ENCODE measurements at regions not wholly inside any gene's neighbourhood (a gene's known extent, or its start where the extent isn't known, plus 50 kb on each side); places are given as distances from the start of the nearest gene placed in this dataset.

- Histone ChIP-seq H3K9me3 (ENCODE audit: low read depth, low read length) (no peaks in the 10 kb centered on the region), H3K27ac (no peak overlapping the region), H3K36me3 (ENCODE audit: insufficient read depth, low read length) (no peaks in the 10 kb centered on the region), H3K9ac (ENCODE audit: insufficient read length) (no peak overlapping the region), H3K4me3 (no peak overlapping the region)
- TF ChIP-seq EZH2 (IDR thresholded peaks at IDR 0.05) (no peak), FOXP2 (optimal IDR thresholded peaks at IDR 0.05; ENCODE audit: control extremely low read depth, extremely low read length, insufficient read depth) (no peak), POLR2AphosphoS5 (IDR thresholded peaks at IDR 0.05; ENCODE audit: borderline replicate concordance, low read depth, low read length) (no peak)
- no peak for DNase-seq (ENCODE audit: low read depth, low spot score)
These were observed 131.8 kb downstream of the TMTC3 start for GRCh38 chr12:88273875-88274274.

- Histone ChIP-seq H3K9me3 (ENCODE audit: low read depth, low read length) (peaks cover 2% of the 10 kb centered on the region; the same call in 1 of the 2 replicates), H3K9ac (ENCODE audit: insufficient read length) (no peak overlapping the region), H3K27ac (no peak overlapping the region), H3K4me3 (no peak overlapping the region), H3K36me3 (ENCODE audit: insufficient read depth, low read length) (no peaks in the 10 kb centered on the region)
- no peak for DNase-seq (ENCODE audit: low read depth, low spot score)
- no peak for TF ChIP-seq POLR2AphosphoS5 (IDR thresholded peaks at IDR 0.05; ENCODE audit: borderline replicate concordance, low read depth, low read length)
- no peak for TF ChIP-seq FOXP2 (optimal IDR thresholded peaks at IDR 0.05; ENCODE audit: control extremely low read depth, extremely low read length, insufficient read depth)
- no peak for TF ChIP-seq EZH2 (IDR thresholded peaks at IDR 0.05)
These were observed 149.5 kb downstream of the TMTC3 start for GRCh38 chr12:88291498-88292131.

DNA sequence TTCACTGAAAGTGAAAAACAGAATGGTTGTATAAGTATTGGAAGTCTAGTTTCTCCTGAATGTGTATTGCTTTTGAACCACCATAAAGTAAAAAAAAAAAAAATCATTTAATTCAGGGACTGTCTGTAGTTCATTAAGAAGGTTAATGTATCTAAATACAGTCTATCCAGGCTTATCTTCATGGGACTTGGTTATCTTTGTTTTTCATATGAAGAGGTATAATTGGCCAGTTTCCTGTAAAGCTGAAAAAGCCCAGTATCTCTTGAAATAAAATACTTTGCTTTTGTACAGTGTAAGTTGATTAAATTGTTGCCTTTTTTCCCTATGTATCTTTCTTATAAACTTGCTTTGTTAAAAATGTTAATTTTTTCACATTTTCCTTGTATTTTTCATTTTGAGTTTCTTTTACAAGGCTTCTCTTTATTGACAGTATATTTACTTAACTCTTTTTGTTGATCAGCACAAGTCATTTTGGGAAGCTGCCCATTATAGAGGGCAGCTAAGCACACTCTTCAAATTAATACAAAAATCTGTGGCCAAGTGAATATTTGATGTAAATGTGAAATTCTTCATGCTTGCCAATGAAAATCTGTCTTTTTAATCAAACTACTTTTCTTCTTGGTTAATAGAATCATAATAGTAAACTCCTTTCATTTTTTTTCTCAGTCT, 156.0 kb downstream of the TMTC3 start:
- H3K9ac ChIP-seq (ENCODE audit: insufficient read length) = no peak overlapping the region
- DNase-seq (ENCODE audit: low read depth, low spot score) = no peak
- no peaks in the 10 kb centered on the region for H3K36me3 ChIP-seq (ENCODE audit: insufficient read depth, low read length)
- no peak overlapping the region for H3K27ac ChIP-seq
- TF ChIP-seq POLR2AphosphoS5 (IDR thresholded peaks at IDR 0.05; ENCODE audit: borderline replicate concordance, low read depth, low read length) = no peak
- no peak for TF ChIP-seq FOXP2 (optimal IDR thresholded peaks at IDR 0.05; ENCODE audit: control extremely low read depth, extremely low read length, insufficient read depth)
- TF ChIP-seq EZH2 (IDR thresholded peaks at IDR 0.05) = no peak
- no peak overlapping the region for H3K4me3 ChIP-seq
- H3K9me3 ChIP-seq (ENCODE audit: low read depth, low read length) = peaks cover 2% of the 10 kb centered on the region; the same call in 1 of the 2 replicates

GRCh38 chr12:88298761-88299242, 156.7 kb downstream of the TMTC3 start:
- Histone ChIP-seq H3K4me3 (no peak overlapping the region), H3K36me3 (ENCODE audit: insufficient read depth, low read length) (no peaks in the 10 kb centered on the region), H3K9ac (ENCODE audit: insufficient read length) (no peak overlapping the region), H3K27ac (no peak overlapping the region), H3K9me3 (ENCODE audit: low read depth, low read length) (peaks cover 2% of the 10 kb centered on the region; the same call in 1 of the 2 replicates)
- TF ChIP-seq EZH2 (IDR thresholded peaks at IDR 0.05) (no peak), FOXP2 (optimal IDR thresholded peaks at IDR 0.05; ENCODE audit: control extremely low read depth, extremely low read length, insufficient read depth) (no peak), POLR2AphosphoS5 (IDR thresholded peaks at IDR 0.05; ENCODE audit: borderline replicate concordance, low read depth, low read length) (no peak)
- DNase-seq (ENCODE audit: low read depth, low spot score) = no peak

DNA sequence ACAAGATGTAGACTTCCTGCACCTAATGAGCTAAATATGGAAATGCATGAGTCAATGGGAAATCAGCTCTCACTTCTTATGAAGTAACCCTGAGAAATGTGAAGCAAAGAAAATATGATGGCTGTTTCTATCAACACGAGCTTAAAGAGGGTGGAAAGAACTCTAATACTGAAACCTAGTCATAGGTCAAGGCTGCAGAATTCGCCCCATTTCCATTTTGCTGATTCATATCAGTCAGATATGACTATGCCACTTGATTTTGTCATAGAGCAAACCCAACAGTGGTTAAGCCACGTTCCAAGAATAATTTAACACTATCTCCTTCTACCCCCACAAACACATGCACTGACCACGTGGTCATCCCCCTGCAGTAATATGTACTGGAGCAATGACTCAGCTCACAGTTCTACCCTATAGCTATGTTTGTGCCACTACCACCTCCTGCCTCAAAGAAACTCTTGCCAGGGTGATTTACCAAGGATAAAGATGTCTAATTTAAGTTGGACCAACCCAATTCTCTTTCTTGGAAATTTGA, 157.5 kb downstream of the TMTC3 start:
- H3K9ac ChIP-seq (ENCODE audit: insufficient read length) = no peak overlapping the region
- H3K36me3 ChIP-seq (ENCODE audit: insufficient read depth, low read length) = no peaks in the 10 kb centered on the region
- TF ChIP-seq POLR2AphosphoS5 (IDR thresholded peaks at IDR 0.05; ENCODE audit: borderline replicate concordance, low read depth, low read length) (no peak), EZH2 (IDR thresholded peaks at IDR 0.05) (no peak), FOXP2 (optimal IDR thresholded peaks at IDR 0.05; ENCODE audit: control extremely low read depth, extremely low read length, insufficient read depth) (no peak)
- no peak for DNase-seq (ENCODE audit: low read depth, low spot score)
- no peak overlapping the region for H3K27ac ChIP-seq
- no peak overlapping the region for H3K4me3 ChIP-seq
- H3K9me3 ChIP-seq (ENCODE audit: low read depth, low read length) = no peaks in the 10 kb centered on the region

GRCh38 chr12:88300931-88301330, 158.8 kb downstream of the TMTC3 start:
- no peak for DNase-seq (ENCODE audit: low read depth, low spot score)
- Histone ChIP-seq H3K9me3 (ENCODE audit: low read depth, low read length) (no peaks in the 10 kb centered on the region), H3K27ac (no peak overlapping the region), H3K36me3 (ENCODE audit: insufficient read depth, low read length) (no peaks in the 10 kb centered on the region), H3K4me3 (no peak overlapping the region), H3K9ac (ENCODE audit: insufficient read length) (no peak overlapping the region)
- no peak for TF ChIP-seq FOXP2 (optimal IDR thresholded peaks at IDR 0.05; ENCODE audit: control extremely low read depth, extremely low read length, insufficient read depth)
- no peak for TF ChIP-seq POLR2AphosphoS5 (IDR thresholded peaks at IDR 0.05; ENCODE audit: borderline replicate concordance, low read depth, low read length)
- TF ChIP-seq EZH2 (IDR thresholded peaks at IDR 0.05) = no peak

- Histone ChIP-seq H3K36me3 (ENCODE audit: insufficient read depth, low read length) (no peaks in the 10 kb centered on the region), H3K27ac (no peak overlapping the region), H3K9me3 (ENCODE audit: low read depth, low read length) (no peaks in the 10 kb centered on the region), H3K4me3 (no peak overlapping the region), H3K9ac (ENCODE audit: insufficient read length) (no peak overlapping the region)
- no peak for TF ChIP-seq POLR2AphosphoS5 (IDR thresholded peaks at IDR 0.05; ENCODE audit: borderline replicate concordance, low read depth, low read length)
- no peak for TF ChIP-seq FOXP2 (optimal IDR thresholded peaks at IDR 0.05; ENCODE audit: control extremely low read depth, extremely low read length, insufficient read depth)
- no peak for TF ChIP-seq EZH2 (IDR thresholded peaks at IDR 0.05)
- no peak for DNase-seq (ENCODE audit: low read depth, low spot score)
These were observed 161.2 kb downstream of the TMTC3 start for GRCh38 chr12:88303335-88303734.

DNA sequence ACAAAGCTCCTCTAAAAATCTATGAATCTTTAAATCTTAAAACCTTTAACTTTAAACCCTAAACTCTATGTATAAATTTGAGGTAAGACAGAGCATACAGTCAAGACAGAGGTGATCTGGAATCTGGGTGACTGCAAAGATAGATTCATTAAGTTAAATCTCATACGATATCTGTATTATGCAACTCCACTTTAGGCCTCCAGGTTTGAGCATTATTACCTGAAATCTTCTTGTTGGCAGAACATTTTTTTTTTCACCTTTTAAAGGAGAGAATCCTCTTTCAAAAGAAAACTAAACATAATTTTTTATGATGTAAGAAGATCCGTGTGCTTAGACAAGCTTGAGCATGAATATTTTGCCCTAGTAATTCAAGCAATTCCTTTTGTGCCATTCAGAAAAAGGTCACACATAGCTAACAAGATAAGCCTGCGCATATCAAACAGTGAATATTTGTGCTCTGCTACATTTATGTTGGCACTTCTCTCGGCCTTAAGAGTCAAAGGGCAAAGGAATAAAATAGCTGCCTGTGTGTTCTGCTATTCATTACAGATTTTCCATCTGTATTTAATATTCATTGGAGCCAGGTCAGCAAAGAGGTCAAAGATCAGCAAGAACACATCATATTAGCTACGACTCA, 163.3 kb downstream of the TMTC3 start:
- no peak for DNase-seq (ENCODE audit: low read depth, low spot score)
- Histone ChIP-seq H3K36me3 (ENCODE audit: insufficient read depth, low read length) (no peaks in the 10 kb centered on the region), H3K4me3 (no peak overlapping the region), H3K9me3 (ENCODE audit: low read depth, low read length) (no peaks in the 10 kb centered on the region), H3K27ac (no peak overlapping the region), H3K9ac (ENCODE audit: insufficient read length) (no peak overlapping the region)
- TF ChIP-seq POLR2AphosphoS5 (IDR thresholded peaks at IDR 0.05; ENCODE audit: borderline replicate concordance, low read depth, low read length) = no peak
